LNCaP clone FGC (cell line): ENCODE measurements at regions not wholly inside any gene's neighbourhood (a gene's known extent, or its start where the extent isn't known, plus 50 kb on each side); places are given as distances from the start of the nearest gene placed in this dataset.
"Not testable (repeated sequence)": the region's sequence is repeated elsewhere in the genome, so short reads cannot be mapped to it uniquely, and the experiment has no call there.

Experiments
- DNase-seq: peaks from one replicate; pipeline ENCODE4 v3.0.0-alpha.2; 2011; ENCODE audit warnings: low read depth
- H3K4me3 ChIP-seq: 2 replicates; pipeline ENCODE4 v1.5.1; 2011; ENCODE audit warnings: mild to moderate bottlenecking, low read depth, low read length, control low read depth
- TF ChIP-seq, protein P1 (sequence below): IDR thresholded peaks from 2 replicates; pipeline ENCODE4 v1.5.1; 2012; ENCODE audit warnings: mild to moderate bottlenecking; ENCODE audit not compliant: control insufficient read depth, insufficient read depth; ENCODE audit errors: extremely low read depth

DNA sequence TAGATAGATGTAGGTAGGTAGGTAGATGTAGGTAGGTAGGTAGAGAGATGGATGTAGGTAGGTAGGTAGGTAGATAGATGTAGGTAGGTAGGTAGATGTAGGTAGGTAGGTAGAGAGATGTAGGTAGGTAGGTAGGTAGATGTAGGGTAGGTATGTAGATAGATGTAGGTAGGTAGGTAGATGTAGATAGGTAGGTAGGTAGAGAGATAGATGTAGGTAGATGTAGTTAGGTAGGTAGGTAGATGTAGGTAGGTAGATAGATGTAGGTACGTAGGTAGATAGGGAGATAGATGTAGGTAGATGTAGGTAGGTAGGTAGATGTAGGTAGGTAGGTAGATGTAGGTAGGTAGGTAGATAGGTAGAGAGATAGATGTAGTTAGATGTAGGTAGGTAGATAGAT lies 62.3 kb upstream of the MORC3 start:
- no peak overlapping the region for H3K4me3 ChIP-seq
- TF ChIP-seq, protein P1, sequence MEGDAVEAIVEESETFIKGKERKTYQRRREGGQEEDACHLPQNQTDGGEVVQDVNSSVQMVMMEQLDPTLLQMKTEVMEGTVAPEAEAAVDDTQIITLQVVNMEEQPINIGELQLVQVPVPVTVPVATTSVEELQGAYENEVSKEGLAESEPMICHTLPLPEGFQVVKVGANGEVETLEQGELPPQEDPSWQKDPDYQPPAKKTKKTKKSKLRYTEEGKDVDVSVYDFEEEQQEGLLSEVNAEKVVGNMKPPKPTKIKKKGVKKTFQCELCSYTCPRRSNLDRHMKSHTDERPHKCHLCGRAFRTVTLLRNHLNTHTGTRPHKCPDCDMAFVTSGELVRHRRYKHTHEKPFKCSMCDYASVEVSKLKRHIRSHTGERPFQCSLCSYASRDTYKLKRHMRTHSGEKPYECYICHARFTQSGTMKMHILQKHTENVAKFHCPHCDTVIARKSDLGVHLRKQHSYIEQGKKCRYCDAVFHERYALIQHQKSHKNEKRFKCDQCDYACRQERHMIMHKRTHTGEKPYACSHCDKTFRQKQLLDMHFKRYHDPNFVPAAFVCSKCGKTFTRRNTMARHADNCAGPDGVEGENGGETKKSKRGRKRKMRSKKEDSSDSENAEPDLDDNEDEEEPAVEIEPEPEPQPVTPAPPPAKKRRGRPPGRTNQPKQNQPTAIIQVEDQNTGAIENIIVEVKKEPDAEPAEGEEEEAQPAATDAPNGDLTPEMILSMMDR = no peak
- DNase-seq = no peak

DNA sequence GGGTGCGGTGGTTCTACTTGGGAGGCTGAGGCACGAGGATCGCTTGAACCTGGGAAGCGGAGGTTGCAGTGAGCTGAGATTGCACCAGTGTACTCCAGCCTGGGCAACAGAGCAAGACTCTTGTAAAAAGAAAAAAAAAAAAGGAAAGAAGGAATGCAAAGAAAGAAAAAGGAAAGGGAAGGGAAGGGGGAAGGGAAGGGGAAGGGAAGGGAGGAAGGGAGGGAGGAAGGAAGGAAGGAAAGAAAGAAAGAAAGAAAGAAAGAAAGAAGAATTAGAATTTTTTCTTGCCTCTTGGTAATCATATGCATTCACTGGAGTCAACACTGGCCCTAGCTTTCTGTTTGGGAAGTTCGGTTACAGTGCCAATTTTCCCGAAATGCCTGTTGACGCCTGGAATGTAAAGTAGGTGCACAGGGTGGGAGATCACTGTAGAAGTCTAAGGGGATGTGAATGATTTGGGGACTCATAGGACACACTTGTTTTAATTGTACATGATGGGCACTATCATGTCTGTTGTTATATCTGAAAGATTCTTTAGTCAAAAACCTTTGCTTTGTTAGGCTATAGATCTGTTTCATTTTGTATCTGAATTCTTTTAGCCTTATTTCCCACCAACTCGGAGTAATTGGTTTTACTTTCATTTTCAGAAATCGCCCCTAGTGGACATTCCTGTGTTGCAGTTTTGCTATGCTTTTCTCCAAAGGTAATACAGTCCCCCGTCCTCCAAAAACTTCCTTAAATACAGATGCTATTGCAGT lies 59.8 kb upstream of the MORC3 start:
- TF ChIP-seq, protein P1 = peak; percentile 45
- no peak for DNase-seq
- peak overlapping the region; percentile 32 for H3K4me3 ChIP-seq

DNA sequence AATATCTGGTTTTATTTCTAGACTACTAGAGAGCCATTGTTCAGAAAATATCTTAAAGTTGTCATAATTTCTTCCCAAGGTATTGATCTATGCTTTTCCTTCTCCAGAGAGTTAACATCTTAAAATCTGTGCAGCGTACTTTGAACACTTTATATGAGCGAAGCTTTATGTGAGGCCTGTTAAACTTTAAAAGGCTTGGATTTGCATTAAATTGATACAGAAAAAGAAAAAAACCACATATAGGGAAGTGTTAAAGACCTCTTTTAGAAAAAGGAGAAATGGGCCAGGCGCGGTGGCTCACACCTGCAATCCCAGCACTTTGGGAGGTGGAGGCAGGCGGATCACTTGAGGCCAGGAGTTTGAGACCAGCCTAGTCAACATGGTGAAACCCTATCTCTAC lies 59.2 kb upstream of the MORC3 start:
- no peak overlapping the region for H3K4me3 ChIP-seq
- TF ChIP-seq, protein P1 = no peak
- no peak for DNase-seq

DNA sequence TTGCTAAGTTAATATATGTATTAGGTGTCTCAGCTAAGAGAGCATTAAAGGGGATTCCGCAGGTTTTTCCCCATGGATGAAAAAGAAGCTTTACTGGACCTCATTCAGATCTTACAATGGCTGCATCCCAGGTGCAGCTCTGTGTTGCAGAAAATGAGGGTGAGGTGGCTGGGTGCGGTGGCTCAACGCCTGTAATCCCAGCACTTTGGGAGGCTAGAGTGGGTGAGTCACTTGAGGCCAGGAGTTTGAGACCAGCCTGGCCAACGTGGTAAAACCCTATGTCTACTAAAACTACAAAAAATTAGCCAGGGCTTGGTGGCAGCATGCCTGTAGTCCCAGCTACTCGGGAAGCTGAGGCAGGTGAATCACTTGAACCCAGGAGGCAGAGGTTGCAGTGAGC lies 58.5 kb upstream of the MORC3 start:
- TF ChIP-seq, protein P1 = no peak
- DNase-seq = no peak
- no peak overlapping the region for H3K4me3 ChIP-seq

DNA sequence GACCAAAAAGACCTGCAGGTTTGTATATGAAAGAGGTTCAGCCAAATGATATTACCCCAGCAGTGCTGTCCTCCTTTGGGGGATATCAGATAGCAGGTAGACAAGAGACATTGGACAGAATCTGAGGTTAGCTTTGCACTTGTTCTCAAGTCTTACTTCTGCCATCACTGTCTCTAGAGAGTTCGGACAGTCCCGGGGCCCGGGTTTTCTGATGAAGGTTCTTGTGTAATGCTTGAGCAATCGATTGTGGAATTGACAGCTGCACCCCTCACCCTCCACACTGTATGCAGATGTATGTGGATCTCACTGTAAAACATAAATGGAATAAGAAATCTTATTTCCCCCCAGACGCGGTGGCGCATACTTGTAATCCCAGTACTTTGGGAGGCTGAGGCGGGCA lies 56.2 kb upstream of the MORC3 start:
- no peak overlapping the region for H3K4me3 ChIP-seq
- TF ChIP-seq, protein P1 = no peak
- DNase-seq = no peak

DNA sequence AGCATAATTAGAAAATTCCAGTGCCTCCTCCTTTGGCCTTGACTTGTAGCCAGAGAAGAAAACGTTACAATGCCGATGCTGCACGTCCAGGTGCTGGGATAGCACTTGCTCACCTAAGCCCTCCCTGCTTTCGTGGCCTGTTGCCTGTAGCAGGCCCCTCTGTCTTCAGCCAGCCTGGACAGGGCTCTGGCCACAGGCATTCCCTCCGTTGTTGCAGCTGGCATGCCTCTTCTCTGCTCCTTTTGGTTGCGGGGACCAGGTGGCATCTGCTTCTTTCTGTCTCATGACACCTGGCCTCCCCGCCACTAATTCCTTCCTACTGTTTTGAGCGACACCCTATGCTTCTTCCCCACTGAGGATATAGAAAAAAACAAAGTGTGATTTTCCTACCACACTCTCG lies 54.6 kb upstream of the MORC3 start:
- DNase-seq = no peak

DNA sequence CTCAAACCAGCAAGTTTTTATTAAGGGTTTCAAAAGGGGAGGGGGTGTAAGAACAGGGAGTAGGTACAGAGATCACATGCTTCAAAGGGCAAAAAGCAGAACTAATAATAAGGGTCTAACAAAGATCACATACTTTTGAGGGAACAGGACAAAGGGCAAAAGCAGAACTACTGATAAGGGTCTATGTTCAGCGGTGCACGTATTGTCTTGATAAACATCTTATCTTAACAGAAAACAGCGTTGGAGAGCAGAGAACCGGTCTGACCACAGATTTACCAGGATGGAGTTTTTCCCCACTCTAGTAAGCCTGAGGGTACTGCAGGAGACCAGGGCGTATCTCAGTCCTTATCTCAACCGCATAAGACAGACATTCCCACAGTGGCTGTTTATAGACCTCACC lies 52.2 kb upstream of the MORC3 start:
- not testable (repeated sequence) for DNase-seq, H3K4me3 ChIP-seq

More for the DNA sequence above, 54.6 kb upstream of the MORC3 start:
- TF ChIP-seq, protein P1 = no peak
- no peak overlapping the region for H3K4me3 ChIP-seq

DNA sequence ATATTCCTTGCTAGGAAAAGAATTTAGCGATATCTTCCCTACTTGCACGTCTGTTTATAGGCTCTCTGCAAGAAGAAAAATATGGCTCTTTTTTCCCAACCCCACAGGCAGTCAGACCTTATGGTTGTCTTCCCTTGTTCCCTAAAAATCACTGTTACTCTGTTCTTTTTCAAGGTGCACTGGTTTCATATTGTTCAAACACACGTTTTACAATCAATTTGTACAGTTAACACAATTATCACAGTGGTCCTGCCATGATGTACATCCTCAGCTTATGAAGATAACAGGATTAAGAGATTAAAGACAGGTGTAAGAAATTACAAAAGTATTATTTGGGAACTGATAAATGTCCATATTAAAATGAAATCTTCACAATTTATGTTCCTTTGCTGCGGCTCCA lies 51.7 kb upstream of the MORC3 start:
- not testable (repeated sequence) for H3K4me3 ChIP-seq, DNase-seq
